DOHH2 (cell line): ENCODE measurements at regions not wholly inside any gene's neighbourhood (a gene's known extent, or its start where the extent isn't known, plus 50 kb on each side); places are given as distances from the start of the nearest gene placed in this dataset.

Experiments used
- H3F3A ChIP-seq: fragments of 200-600 bp; sonication (generic), shearing (Covaris generic); 2 replicates; pipeline ENCODE4 v1.6.0; 2016; ENCODE audit warnings: antibody characterized with exemption, mild to moderate bottlenecking; ENCODE audit not compliant: control insufficient read depth, insufficient read depth
- H3K27ac ChIP-seq: fragments of 200-600 bp; sonication (generic); 2 replicates; pipeline ENCODE4 v1.5.1; 2014; ENCODE audit warnings: low read depth, mild to moderate bottlenecking, low read length, moderate library complexity
- H3K27me3 ChIP-seq: fragments of 200-600 bp; sonication (generic); 2 replicates; pipeline ENCODE4 v1.6.1; 2014; ENCODE audit warnings: mild to moderate bottlenecking, low read length, mixed read lengths; ENCODE audit not compliant: control insufficient read depth
- H3K36me3 ChIP-seq: fragments of 200-600 bp; sonication (generic); 2 replicates; pipeline ENCODE4 v1.6.1; 2014; ENCODE audit warnings: mild to moderate bottlenecking, low read length, moderate library complexity, mixed read lengths; ENCODE audit not compliant: control insufficient read depth
- H3K4me1 ChIP-seq: fragments of 200-600 bp; sonication (generic); 2 replicates; pipeline ENCODE4 v1.6.1; 2014; ENCODE audit warnings: mild to moderate bottlenecking, low read length, mixed read lengths; ENCODE audit not compliant: control insufficient read depth
- H3K4me2 ChIP-seq: fragments of 200-600 bp; sonication (generic); 2 replicates; pipeline ENCODE4 v1.6.0; 2014; ENCODE audit warnings: mild to moderate bottlenecking, low read length, moderate library complexity
- H3K4me3 ChIP-seq: fragments of 200-600 bp; sonication (generic); 2 replicates; pipeline ENCODE4 v1.5.1; 2014; ENCODE audit warnings: mild to moderate bottlenecking, low read length, mixed read lengths
- H3K79me2 ChIP-seq: fragments of 200-600 bp; sonication (generic); 2 replicates; pipeline ENCODE4 v1.6.1; 2014; ENCODE audit warnings: mild to moderate bottlenecking, low read length, mixed read lengths; ENCODE audit not compliant: control insufficient read depth
- H3K9me2 ChIP-seq: fragments of 200-600 bp; sonication (generic); replicated peaks from 2 replicates; pipeline ENCODE4 v1.6.1; 2014; ENCODE audit warnings: mild to moderate bottlenecking, low read length, mixed read lengths; ENCODE audit not compliant: control insufficient read depth
- H3K9me3 ChIP-seq: fragments of 200-600 bp; sonication (generic); 2 replicates; pipeline ENCODE4 v1.6.1; 2014; ENCODE audit warnings: antibody characterized with exemption, low read length, mixed read lengths; ENCODE audit not compliant: control insufficient read depth, insufficient read depth
- H4K20me1 ChIP-seq: fragments of 200-600 bp; sonication (generic); 2 replicates; pipeline ENCODE4 v1.6.0; 2014; ENCODE audit warnings: low read depth, mild to moderate bottlenecking, antibody characterized with exemption, low read length, moderate library complexity; ENCODE audit not compliant: control insufficient read depth, insufficient read depth
- CTCF ChIP-seq: fragments of 200-600 bp; sonication (generic); IDR thresholded peaks from one replicate; pipeline ENCODE4 v1.5.1; 2014; ENCODE audit warnings: antibody characterized with exemption, mild to moderate bottlenecking, low read depth, low read length; ENCODE audit not compliant: poor library complexity, severe bottlenecking
- EZH2phosphoT487 ChIP-seq: fragments of 200-600 bp; sonication (generic); IDR thresholded peaks from 2 replicates; pipeline ENCODE4 v1.6.1; 2017; ENCODE audit warnings: borderline replicate concordance, mild to moderate bottlenecking, antibody characterized with exemption, low read length, moderate library complexity, mixed read lengths

GRCh38 chr19:31177246-31177645 lies 172.0 kb downstream of the TSHZ3 start:
- Histone ChIP-seq H3K4me3 (no peak overlapping the region), H3K9me3 (no peaks in the 10 kb centered on the region; the same call in 1 of the 2 replicates), H3K27me3 (no peaks in the 10 kb centered on the region), H3F3A (no peaks in the 10 kb centered on the region), H3K79me2 (no peaks in the 10 kb centered on the region), H4K20me1 (no peaks in the 10 kb centered on the region), H3K9me2 (no peaks in the 10 kb centered on the region), H3K27ac (no peak overlapping the region), H3K4me1 (no peaks in the 10 kb centered on the region), H3K36me3 (no peaks in the 10 kb centered on the region), H3K4me2 (no peak overlapping the region)
- TF ChIP-seq CTCF (no peak), EZH2phosphoT487 (no peak)

- no peaks in the 10 kb centered on the region for H3K4me1 ChIP-seq
- H3K4me2 ChIP-seq = no peak overlapping the region
- no peaks in the 10 kb centered on the region for H3K79me2 ChIP-seq
- no peaks in the 10 kb centered on the region; the same call in 1 of the 2 replicates for H3K9me3 ChIP-seq
- no peaks in the 10 kb centered on the region for H3F3A ChIP-seq
- H4K20me1 ChIP-seq = no peaks in the 10 kb centered on the region
- no peak overlapping the region for H3K27ac ChIP-seq
- H3K36me3 ChIP-seq = no peaks in the 10 kb centered on the region
- no peak overlapping the region for H3K4me3 ChIP-seq
- H3K9me2 ChIP-seq = no peaks in the 10 kb centered on the region
- no peaks in the 10 kb centered on the region for H3K27me3 ChIP-seq
- TF ChIP-seq EZH2phosphoT487 (no peak), CTCF (no peak)
Observed at GRCh38 chr19:31175564-31176348, 173.5 kb downstream of the TSHZ3 start.

GRCh38 chr19:31174948-31175347 lies 174.3 kb downstream of the TSHZ3 start:
- no peaks in the 10 kb centered on the region; the same call in 1 of the 2 replicates for H3K9me3 ChIP-seq
- no peak for TF ChIP-seq CTCF
- no peak for TF ChIP-seq EZH2phosphoT487
- H3K27ac ChIP-seq = no peak overlapping the region
- no peaks in the 10 kb centered on the region for H3K4me1 ChIP-seq
- H3K79me2 ChIP-seq = no peaks in the 10 kb centered on the region
- no peaks in the 10 kb centered on the region for H3K9me2 ChIP-seq
- H3K4me2 ChIP-seq = no peak overlapping the region
- H3K4me3 ChIP-seq = no peak overlapping the region
- no peaks in the 10 kb centered on the region for H4K20me1 ChIP-seq
- no peaks in the 10 kb centered on the region for H3K27me3 ChIP-seq
- no peaks in the 10 kb centered on the region for H3K36me3 ChIP-seq
- H3F3A ChIP-seq = no peaks in the 10 kb centered on the region
